Motor neuron (in vitro differentiated cells): ENCODE measurements at regions not wholly inside any gene's neighbourhood (a gene's known extent, or its start where the extent isn't known, plus 50 kb on each side); places are given as distances from the start of the nearest gene placed in this dataset.

Experiments used
- ATAC-seq, 8 experiments: fragments of 200-7000 bp; cut with Tn5 transposase; replicated peaks in 6 of 8; 2 replicates each; pipeline ENCODE4 v1.8.0; 2021; ENCODE audit warnings: mild to moderate bottlenecking in 8 of 8, moderate library complexity in 8 of 8
- H3K27ac ChIP-seq, 2 donors: fragments of 250-450 bp; sonication (Bioruptor Pico); 2 replicates each; pipeline ENCODE4 v1.9.0; 2021; ENCODE audit warnings: antibody characterized with exemption in 2 of 2, mild to moderate bottlenecking in 2 of 2, moderate library complexity in 1 of 2
- H3K4me1 ChIP-seq, 2 donors: fragments of 250-450 bp; sonication (Bioruptor Pico); replicated peaks in 1 of 2; 2 replicates each; pipeline ENCODE4 v1.6.1; 2021; ENCODE audit warnings: antibody characterized with exemption in 2 of 2, mild to moderate bottlenecking in 2 of 2, moderate library complexity in 1 of 2
- H3K4me3 ChIP-seq, 5 donors: fragments of 250-450 bp; sonication (Bioruptor Pico); 2 replicates each; pipeline ENCODE4 v1.9.0; 2021; ENCODE audit warnings: antibody characterized with exemption in 5 of 5, mild to moderate bottlenecking in 5 of 5, moderate library complexity in 4 of 5
- WGBS, 10 experiments: fragments of 450-650 bp; shearing (Covaris generic); methylation state at CpG; one replicate each; pipeline ENCODE4 v1.0.0; 2022; 5-methylcytosine and 5-hydroxymethylcytosine counted together
- in situ Hi-C, 9 experiments: fragments of 400-800 bp; cut with MboI; loops; one replicate each; pipeline ENCODE4 v1.15.0; 2021; ENCODE audit warnings: low sequenced_read_pairs in 9 of 9, low pct_unique_long_range_greater_than_20kb in 2 of 9; ENCODE audit not compliant: unreplicated experiment in 9 of 9

GRCh38 chr18:24937639-24938275 lies 414.2 kb downstream of the ZNF521 start:
- no peak overlapping the region for H3K27ac ChIP-seq
- H3K4me1 ChIP-seq, result no peaks in the 10 kb centered on the region
- no peak overlapping the region for H3K4me3 ChIP-seq
- WGBS, 10 experiments, result 50 to 100% (median 81%) methylated on average over 2 to 5 of the region's 5 CpGs; no CpG with 5 or more reads in 3 of the 10 experiments
- ATAC-seq, result no peak
- in situ Hi-C loops, result no loop called here

DNA sequence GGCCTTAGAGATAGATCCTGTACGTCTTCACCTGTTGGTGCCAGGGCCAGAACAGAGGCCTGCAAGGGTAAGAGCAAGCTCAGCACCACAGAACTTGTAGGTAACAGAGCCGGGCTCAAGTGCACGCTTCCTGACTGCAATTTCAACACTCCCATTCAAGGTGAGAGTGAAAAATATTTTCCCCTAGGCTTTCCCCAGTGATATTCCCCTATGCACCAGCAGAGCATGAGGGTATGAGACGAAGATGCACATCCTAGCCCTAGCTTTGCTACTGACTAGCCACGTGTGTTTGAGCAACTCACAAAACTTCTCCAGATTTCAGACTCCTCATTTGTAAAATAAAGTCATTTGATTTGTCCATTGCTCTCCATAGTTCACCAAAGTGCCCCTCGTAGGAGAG lies 411.6 kb downstream of the ZNF521 start:
- Histone ChIP-seq H3K4me3 (no peak overlapping the region), H3K27ac (no peak overlapping the region), H3K4me1 (no peaks in the 10 kb centered on the region)
- 40 to 100% (median 80%) methylated on average over 1 to 4 of the region's 6 CpGs; no CpG with 5 or more reads in 1 of the 10 experiments for WGBS, 10 experiments
- no peak for ATAC-seq
- in situ Hi-C loops, result no loop called here

GRCh38 chr18:24941174-24941951 lies 410.6 kb downstream of the ZNF521 start:
- no peak for ATAC-seq
- in situ Hi-C loops, result no loop called here
- 70 to 100% (median 89%) methylated on average over 2 to 6 of the region's 6 CpGs; no CpG with 5 or more reads in 3 of the 10 experiments for WGBS, 10 experiments
- Histone ChIP-seq H3K4me1 (no peaks in the 10 kb centered on the region), H3K27ac (no peak overlapping the region), H3K4me3 (no peak overlapping the region)

DNA sequence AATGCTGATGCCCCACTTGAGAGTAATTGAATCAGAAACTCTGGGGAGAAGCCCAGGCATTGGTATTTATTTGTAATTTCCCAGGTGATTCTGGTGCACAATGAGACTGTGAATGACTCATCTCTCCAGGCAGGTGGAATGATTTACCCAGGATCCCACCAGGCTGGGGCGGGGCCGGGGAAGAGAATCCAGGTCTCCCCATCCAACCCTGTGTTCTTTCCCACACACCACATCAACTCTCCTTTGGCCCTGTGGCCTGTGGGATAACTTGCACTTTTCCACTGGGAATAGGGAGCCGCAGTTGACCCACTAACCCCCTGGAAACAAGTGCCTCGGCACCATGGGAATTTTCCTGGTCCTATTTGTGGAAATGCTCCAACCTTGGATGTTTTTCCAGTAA lies 409.8 kb downstream of the ZNF521 start:
- H3K27ac ChIP-seq, result no peak overlapping the region
- in situ Hi-C loops, result no loop called here
- ATAC-seq, result no peak
- no peak overlapping the region for H3K4me3 ChIP-seq
- 45 to 100% (median 100%) methylated on average over 1 to 3 of the region's 4 CpGs; no CpG with 5 or more reads in 4 of the 10 experiments for WGBS, 10 experiments
- no peaks in the 10 kb centered on the region for H3K4me1 ChIP-seq

GRCh38 chr18:24947521-24948305 lies 404.3 kb downstream of the ZNF521 start:
- no peak overlapping the region for H3K27ac ChIP-seq
- ATAC-seq, result peak in 2 of 8 experiments; percentile 52 to 73
- no peaks in the 10 kb centered on the region for H3K4me1 ChIP-seq
- 8 to 100% (median 70%) methylated on average over 1 to 8 of the region's 8 CpGs; no CpG with 5 or more reads in 1 of the 10 experiments for WGBS, 10 experiments
- H3K4me3 ChIP-seq, result no peak overlapping the region
- in situ Hi-C loops, result no loop called here

DNA sequence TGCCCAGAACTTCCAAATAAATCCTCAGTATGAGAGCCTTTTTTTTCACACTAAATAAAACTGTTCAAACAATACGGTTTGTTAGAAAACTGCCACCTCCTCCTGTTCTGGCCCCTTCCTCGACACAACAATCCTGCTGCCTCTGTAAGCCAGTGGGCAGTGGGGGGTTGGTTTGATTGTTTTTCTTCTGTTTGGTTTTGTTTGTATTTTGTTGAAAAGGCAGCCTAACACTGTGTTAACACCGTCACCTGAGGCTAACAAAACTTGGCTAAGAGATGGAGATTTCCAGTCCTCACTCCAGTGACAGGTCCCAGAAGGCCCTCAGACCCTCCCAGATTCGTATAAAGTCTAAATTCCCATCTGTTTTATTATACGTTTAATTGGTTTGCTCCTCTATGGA lies 402.1 kb downstream of the ZNF521 start:
- 17 to 100% (median 71%) methylated on average over 1 to 5 of the region's 5 CpGs for WGBS, 10 experiments
- H3K4me1 ChIP-seq, result no peaks in the 10 kb centered on the region
- no peak overlapping the region for H3K27ac ChIP-seq
- no peak for ATAC-seq
- no peak overlapping the region for H3K4me3 ChIP-seq
- in situ Hi-C loops, result no loop called here

DNA sequence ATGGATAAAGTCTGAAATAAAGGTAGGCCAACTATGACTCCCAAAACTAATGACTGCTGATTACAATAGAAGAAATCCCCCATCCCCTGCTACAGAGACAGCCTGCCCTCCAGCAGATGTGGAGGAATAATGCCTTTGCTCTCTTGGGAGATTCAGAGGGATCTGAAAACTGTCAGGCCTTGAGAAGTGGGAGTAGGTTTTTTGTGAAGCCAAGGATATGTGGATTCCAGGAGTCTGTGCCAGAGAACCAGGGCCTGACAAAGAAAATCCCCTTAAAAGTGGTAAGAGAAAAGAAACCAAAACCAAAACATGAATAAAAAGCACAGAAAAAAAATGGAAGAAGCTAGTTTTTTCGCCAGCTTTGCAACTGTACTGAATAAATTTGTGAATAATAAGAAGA lies 397.6 kb downstream of the ZNF521 start:
- H3K27ac ChIP-seq, result no peak overlapping the region
- in situ Hi-C loops, result no loop called here

DNA sequence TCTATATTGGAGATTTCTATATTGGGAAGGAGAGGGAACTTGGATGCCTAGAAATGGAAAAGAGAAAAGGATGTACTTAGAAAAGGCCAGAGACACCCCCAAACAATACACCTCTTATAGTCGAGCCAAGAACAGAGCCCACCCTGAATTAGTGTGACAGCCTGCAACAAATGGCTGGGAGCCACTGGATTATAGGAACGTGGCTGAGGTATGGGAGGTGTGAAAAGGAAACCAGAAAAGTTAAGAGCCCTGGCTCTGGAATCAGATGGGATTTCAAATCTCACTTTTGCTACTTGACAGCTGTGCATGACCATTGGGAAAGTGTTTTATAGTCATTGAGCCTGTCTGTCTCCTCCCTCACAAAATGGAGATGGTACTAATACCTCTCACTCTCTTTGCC lies 394.0 kb downstream of the ZNF521 start:
- no peak overlapping the region for H3K27ac ChIP-seq
- no peak for ATAC-seq
- in situ Hi-C loops, result no loop called here
- H3K4me1 ChIP-seq, result no peaks in the 10 kb centered on the region
- no peak overlapping the region for H3K4me3 ChIP-seq
- 22 to 100% (median 74%) methylated on average over 1 to 2 of the region's 2 CpGs; no CpG with 5 or more reads in 2 of the 10 experiments for WGBS, 10 experiments

More for the DNA sequence above, 397.6 kb downstream of the ZNF521 start:
- no peak for ATAC-seq
- Histone ChIP-seq H3K4me1 (no peaks in the 10 kb centered on the region), H3K4me3 (no peak overlapping the region)
- whole genome bisulfite sequencing, 10 experiments, result 0 to 100% (median 79%) methylated on average over 1 of the region's 1 CpG

DNA sequence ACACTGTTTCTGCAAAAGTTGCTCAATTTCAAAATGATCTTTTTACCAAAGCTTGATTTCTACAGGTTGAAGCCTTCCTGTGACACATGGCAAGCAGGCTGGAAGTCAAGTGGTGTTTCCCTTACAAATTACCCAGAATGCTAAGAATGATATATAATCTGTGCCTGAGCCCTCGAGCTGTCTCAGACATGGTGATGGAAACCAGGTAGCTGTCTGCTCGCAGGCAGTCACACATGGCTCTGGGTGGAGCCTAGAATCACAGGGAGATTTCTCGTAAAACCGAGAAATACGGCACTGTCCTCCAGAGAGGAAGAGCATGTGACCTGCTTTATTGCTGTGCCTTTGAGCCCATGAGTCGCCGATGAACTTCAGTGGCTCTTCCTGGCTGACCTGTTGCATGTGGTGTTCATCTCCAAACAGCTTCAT lies 392.9 kb downstream of the ZNF521 start:
- Histone ChIP-seq H3K4me1 (no peaks in the 10 kb centered on the region), H3K4me3 (no peak overlapping the region), H3K27ac (no peak overlapping the region)
- ATAC-seq, result peak in 5 of 8 experiments; percentile 29 to 59 (median 47)
- in situ Hi-C loops, result no loop called here
- 36 to 100% (median 80%) methylated on average over 1 to 7 of the region's 7 CpGs; no CpG with 5 or more reads in 1 of the 10 experiments for WGBS, 10 experiments

DNA sequence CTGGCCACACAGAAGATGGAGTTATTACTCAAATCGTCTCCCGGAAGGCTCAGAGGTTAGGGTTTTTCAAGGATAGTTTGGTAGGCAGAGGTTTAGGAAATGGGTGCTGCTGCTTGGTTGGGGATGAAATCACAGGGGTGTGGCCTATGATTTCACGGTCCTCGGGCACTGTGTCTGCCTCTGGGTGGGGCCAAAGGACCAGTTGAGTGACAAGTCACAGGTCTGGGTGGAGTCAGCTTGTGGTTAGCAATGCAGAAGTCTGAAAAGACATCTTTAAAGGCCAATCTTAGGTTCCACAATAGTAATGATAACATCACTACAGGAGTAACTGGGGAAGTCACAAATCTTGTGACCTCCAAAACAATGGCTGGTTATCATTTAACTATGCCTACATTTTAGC lies 387.8 kb downstream of the ZNF521 start:
- in situ Hi-C loops, result no loop called here
- 20 to 100% (median 75%) methylated on average over 2 to 4 of the region's 4 CpGs; no CpG with 5 or more reads in 4 of the 10 experiments for WGBS, 10 experiments
- H3K27ac ChIP-seq, result no peak overlapping the region
- H3K4me3 ChIP-seq, result no peak overlapping the region
- ATAC-seq, result peak in 3 of 8 experiments; percentile 54 to 88 (median 87)
- H3K4me1 ChIP-seq, result no peaks in the 10 kb centered on the region

DNA sequence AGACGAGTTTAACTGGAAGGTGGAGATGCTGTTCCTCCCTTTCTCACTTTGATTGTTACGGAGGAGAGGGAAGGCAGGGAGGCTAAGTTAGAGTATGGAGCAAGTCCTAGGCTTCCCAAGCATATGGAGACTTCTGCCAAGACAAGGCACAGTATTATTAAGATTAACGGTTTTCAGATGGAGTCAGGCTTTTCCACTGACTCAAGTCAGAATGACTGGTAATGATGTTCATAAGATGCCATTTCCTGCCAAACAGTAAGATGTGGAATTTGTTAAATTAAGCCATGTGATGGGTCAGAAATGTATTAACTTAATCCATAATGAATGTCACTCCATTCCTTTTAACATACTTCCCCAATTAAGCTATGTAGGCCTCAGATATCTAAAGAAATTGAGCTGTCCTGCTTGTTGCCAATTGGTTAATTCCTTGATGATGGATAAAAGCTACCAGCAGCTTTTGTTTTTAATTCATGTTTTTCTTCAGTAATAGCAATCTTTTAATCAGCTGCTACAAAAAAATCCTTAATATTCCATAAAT lies 383.7 kb downstream of the ZNF521 start:
- in situ Hi-C loops, result no loop called here
- peak in 1 of 8 experiments; percentile 45 for ATAC-seq
- no peaks in the 10 kb centered on the region for H3K4me1 ChIP-seq
- H3K27ac ChIP-seq, result no peak overlapping the region
- WGBS, 10 experiments, result 8 to 100% (median 33%) methylated on average over 1 to 3 of the region's 3 CpGs; no CpG with 5 or more reads in 3 of the 10 experiments
- no peak overlapping the region for H3K4me3 ChIP-seq

DNA sequence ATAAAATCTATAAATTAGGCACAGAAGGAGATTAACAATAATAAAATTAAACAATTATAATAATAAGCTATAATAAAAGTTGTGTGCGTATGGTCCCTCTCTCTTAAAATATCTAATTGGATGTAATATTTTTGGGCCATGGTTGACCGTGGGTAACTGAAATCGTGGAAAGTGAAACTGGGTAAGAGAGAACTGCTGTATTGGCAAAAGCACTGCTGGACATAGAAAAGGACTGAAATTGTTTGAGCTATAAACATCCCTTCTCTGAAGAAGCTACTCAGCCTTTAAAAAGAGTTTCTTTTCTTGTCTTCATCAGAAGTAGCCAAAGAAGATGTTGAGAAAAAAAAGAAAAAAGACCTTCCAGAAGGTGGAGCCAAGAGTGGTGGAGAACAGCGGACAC lies 379.4 kb downstream of the ZNF521 start:
- 67 to 100% (median 89%) methylated on average over 1 to 4 of the region's 4 CpGs; no CpG with 5 or more reads in 1 of the 10 experiments for WGBS, 10 experiments
- in situ Hi-C loops, result no loop called here
- no peak overlapping the region for H3K27ac ChIP-seq

DNA sequence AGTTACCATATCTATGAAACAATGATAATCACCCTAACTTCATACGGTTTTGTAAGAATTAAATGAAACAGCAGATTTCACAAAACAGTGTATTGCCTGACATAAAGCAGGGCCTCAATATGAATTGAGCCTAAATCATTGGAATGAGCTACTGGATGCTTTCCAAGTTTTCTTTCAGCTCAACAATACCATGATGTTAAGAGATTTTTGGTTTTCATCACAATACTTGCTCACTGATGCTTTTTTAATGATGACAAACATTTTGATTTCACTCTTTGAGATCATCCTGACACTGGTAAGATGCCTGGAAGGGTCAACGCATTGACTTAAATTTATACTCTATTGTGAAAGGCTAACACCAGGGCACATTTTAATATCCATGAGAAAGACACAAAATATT lies 377.5 kb downstream of the ZNF521 start:
- WGBS, 10 experiments, result 60 to 100% (median 82%) methylated on average over 1 to 2 of the region's 2 CpGs
- in situ Hi-C loops, result no loop called here
- ATAC-seq, result no peak
- Histone ChIP-seq H3K4me3 (no peak overlapping the region), H3K27ac (no peak overlapping the region), H3K4me1 (peaks cover 15 to 22% of the 10 kb centered on the region in 2 donors)

More for the DNA sequence above, 379.4 kb downstream of the ZNF521 start:
- Histone ChIP-seq H3K4me3 (no peak overlapping the region), H3K4me1 (peaks cover 15 to 21% of the 10 kb centered on the region in 2 donors)
- ATAC-seq, result no peak
